Osteocyte (in vitro differentiated cells): ENCODE measurements at regions not wholly inside any gene's neighbourhood (a gene's known extent, or its start where the extent isn't known, plus 50 kb on each side); places are given as distances from the start of the nearest gene placed in this dataset.
"Not testable (repeated sequence)": the region's sequence is repeated elsewhere in the genome, so short reads cannot be mapped to it uniquely, and the experiment has no call there.

Experiments used
- DNase-seq: peaks from one replicate; pipeline ENCODE4 v3.0.0; 2021; ENCODE audit warnings: mixed read lengths; ENCODE audit not compliant: unreplicated experiment; ENCODE audit errors: extremely low spot score
- H3K27ac Mint-ChIP-seq: one replicate; pipeline ENCODE4 v1.8.0; 2021; ENCODE audit warnings: mild to moderate bottlenecking, mixed read lengths; ENCODE audit not compliant: unreplicated experiment
- H3K27me3 Mint-ChIP-seq: one replicate; pipeline ENCODE4 v1.8.0; 2021; ENCODE audit warnings: mixed read lengths; ENCODE audit not compliant: unreplicated experiment
- H3K36me3 Mint-ChIP-seq: one replicate; pipeline ENCODE4 v1.8.0; 2021; ENCODE audit warnings: mixed read lengths; ENCODE audit not compliant: unreplicated experiment
- H3K4me1 Mint-ChIP-seq: one replicate; pipeline ENCODE4 v1.8.0; 2021; ENCODE audit warnings: mixed read lengths; ENCODE audit not compliant: unreplicated experiment
- H3K4me3 Mint-ChIP-seq: one replicate; pipeline ENCODE4 v1.8.0; 2021; ENCODE audit warnings: mild to moderate bottlenecking, moderate library complexity, mixed read lengths; ENCODE audit not compliant: unreplicated experiment
- H3K9me3 Mint-ChIP-seq: one replicate; pipeline ENCODE4 v1.8.0; 2021; ENCODE audit warnings: mixed read lengths; ENCODE audit not compliant: unreplicated experiment
- CTCF ChIP-seq: fragments of 200-600 bp; sonication (generic); IDR thresholded peaks from 2 replicates; pipeline ENCODE4 v1.5.0; 2021; ENCODE audit warnings: antibody characterized with exemption, mild to moderate bottlenecking, moderate library complexity

DNA sequence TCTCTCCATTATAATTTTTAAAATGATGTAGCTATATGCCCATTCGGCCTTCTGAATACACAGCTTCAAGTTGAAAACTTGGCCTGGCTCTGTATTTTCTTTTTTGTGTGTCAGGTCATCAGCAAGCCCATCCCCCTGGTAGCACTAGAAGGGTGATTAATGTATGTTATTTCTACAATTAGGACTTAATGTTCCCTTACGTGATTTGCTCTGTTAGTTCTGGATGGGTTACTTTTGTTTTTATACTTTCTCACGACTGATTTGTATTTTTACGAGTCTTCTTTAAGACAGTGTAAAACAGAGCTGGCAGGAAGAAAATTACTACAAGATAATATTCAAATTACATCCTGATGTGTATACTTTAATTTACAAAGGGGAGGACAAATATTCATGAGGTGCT, 88.4 kb upstream of the RGPD4 start:
- DNase-seq = no peak
- Mint-ChIP-seq H3K4me3 (peak overlapping the region; percentile 20), H3K4me1 (peaks cover 63% of the 10 kb centered on the region), H3K36me3 (no peaks in the 10 kb centered on the region), H3K27me3 (no peaks in the 10 kb centered on the region), H3K27ac (peak overlapping the region; percentile 77), H3K9me3 (peaks cover 6% of the 10 kb centered on the region)
- no peak for TF ChIP-seq CTCF

- no peak for DNase-seq
- H3K4me3 Mint-ChIP-seq = no peak overlapping the region
- TF ChIP-seq CTCF = no peak
Observed at GRCh38 chr2:107740300-107740699, 86.4 kb upstream of the RGPD4 start.

DNA sequence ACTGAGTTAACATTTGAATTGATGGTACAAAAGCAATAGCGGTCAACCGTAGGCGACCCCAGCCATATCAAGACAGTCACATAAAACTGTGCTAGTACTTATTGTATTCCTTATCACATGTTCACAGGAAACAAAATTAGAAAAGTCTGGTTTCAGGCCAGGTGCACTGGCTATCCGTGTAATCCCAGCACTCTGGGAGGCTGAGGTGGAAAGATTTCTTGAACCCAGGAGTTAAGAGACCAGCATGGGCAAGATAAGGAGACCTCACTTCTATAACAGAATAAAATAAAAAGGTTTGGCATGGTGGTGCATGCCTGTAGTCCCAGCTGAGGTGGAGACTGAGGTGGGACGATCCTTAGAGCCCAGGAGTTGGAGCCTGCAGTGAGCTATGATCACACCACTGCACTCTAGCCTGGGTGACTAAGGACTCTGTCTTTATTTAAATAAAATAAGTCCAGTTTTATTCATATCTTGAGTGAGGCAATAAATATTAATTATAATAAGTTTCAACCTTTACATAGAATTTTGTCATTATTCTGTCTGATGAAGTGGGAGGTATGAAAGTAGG, 84.1 kb upstream of the RGPD4 start:
- Mint-ChIP-seq H3K36me3 (no peaks in the 10 kb centered on the region), H3K9me3 (peaks cover 6% of the 10 kb centered on the region), H3K4me1 (peaks cover 30% of the 10 kb centered on the region), H3K27me3 (no peaks in the 10 kb centered on the region), H3K27ac (no peak overlapping the region), H3K4me3 (no peak overlapping the region)
- TF ChIP-seq CTCF = no peak
- no peak for DNase-seq

More at GRCh38 chr2:107740300-107740699, 86.4 kb upstream of the RGPD4 start:
- Mint-ChIP-seq H3K27me3 (no peaks in the 10 kb centered on the region), H3K4me1 (peaks cover 52% of the 10 kb centered on the region), H3K9me3 (peaks cover 6% of the 10 kb centered on the region), H3K36me3 (no peaks in the 10 kb centered on the region), H3K27ac (no peak overlapping the region)

- Mint-ChIP-seq H3K4me3 (no peak overlapping the region), H3K4me1 (peaks cover 22% of the 10 kb centered on the region), H3K27me3 (no peaks in the 10 kb centered on the region), H3K27ac (no peak overlapping the region), H3K36me3 (no peaks in the 10 kb centered on the region), H3K9me3 (peaks cover 6% of the 10 kb centered on the region)
- no peak for TF ChIP-seq CTCF
- no peak for DNase-seq
Observed at GRCh38 chr2:107743274-107743673, 83.4 kb upstream of the RGPD4 start.

- Mint-ChIP-seq H3K36me3 (no peaks in the 10 kb centered on the region), H3K4me3 (no peak overlapping the region), H3K4me1 (peaks cover 7% of the 10 kb centered on the region), H3K27ac (no peak overlapping the region), H3K27me3 (no peaks in the 10 kb centered on the region), H3K9me3 (peaks cover 8% of the 10 kb centered on the region)
- no peak for TF ChIP-seq CTCF
- no peak for DNase-seq
Observed at GRCh38 chr2:107745100-107745499, 81.6 kb upstream of the RGPD4 start.

DNA sequence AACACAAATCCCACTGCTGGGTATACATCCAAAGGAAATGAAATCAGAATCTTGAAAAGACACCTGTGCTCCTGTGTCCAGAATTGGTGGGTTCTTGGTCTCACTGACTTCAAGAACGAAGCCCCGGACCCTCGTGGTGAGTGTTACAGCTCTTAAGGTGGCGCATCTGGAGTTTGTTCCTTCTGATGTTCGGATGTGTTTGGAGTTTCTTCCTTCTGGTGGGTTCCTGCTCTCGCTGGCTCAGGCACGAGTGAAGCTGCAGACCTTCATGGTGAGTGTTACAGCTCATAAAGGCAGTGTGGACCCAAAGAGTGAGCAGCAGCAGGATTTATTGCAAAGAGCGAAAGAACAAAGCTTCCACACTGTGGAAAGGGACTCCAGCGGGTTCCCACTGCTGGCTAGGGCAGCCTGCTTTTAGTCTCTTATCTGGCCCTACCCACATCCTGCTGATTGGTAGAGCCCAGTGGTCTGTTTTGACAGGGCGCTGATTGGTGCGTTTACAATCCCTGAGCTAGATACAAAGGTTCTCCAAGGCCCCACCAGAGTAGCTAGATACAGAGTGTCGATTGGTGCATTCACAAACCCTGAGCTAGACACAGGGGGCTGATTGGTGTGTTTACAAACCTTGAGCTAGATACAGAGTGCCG, 80.0 kb upstream of the RGPD4 start:
- DNase-seq, H3K27ac Mint-ChIP-seq, H3K9me3 Mint-ChIP-seq, H3K4me3 Mint-ChIP-seq, H3K36me3 Mint-ChIP-seq, H3K4me1 Mint-ChIP-seq, H3K27me3 Mint-ChIP-seq: not testable (repeated sequence)

GRCh38 chr2:107747199-107747963, 79.3 kb upstream of the RGPD4 start:
- not testable (repeated sequence) for H3K36me3 Mint-ChIP-seq, H3K9me3 Mint-ChIP-seq, H3K27ac Mint-ChIP-seq, H3K4me1 Mint-ChIP-seq, H3K4me3 Mint-ChIP-seq, H3K27me3 Mint-ChIP-seq, DNase-seq
